ENCODE measurements at regions not wholly inside any gene's neighbourhood (a gene's known extent, or its start where the extent isn't known, plus 50 kb on each side); places are given as distances from the start of the nearest gene placed in this dataset.

GRCh38 chr21:18023157-18023556 lies 204.0 kb upstream of the C21orf91 start:
- ChIA-PET CTCF (no interaction called here), POLR2A (no interaction called here)
- Histone ChIP-seq H2AFZ (ENCODE audit: low read depth, low read length) (no peak overlapping the region), H3K9me1 (replicated peaks; ENCODE audit: control insufficient read depth, extremely low read depth, insufficient read depth, low read length) (no peaks in the 10 kb centered on the region), H3K9ac (replicated peaks; ENCODE audit: extremely low read depth, insufficient read depth, low read length) (no peak overlapping the region), H3K36me3 (ENCODE audit: control insufficient read depth in 2 of 2, extremely low read depth in 1 of 2, insufficient read depth in 2 of 2, low read length in 2 of 2) (no peaks in the 10 kb centered on the region), H3K4me1 (ENCODE audit: control insufficient read depth, extremely low read depth, insufficient read depth, low read length) (no peaks in the 10 kb centered on the region), H3K4me2 (ENCODE audit: insufficient read depth, low read length) (no peak overlapping the region), H3K27ac (ENCODE audit: insufficient read depth, low read depth, low read length) (no peak overlapping the region), H3K4me3 (replicated peaks in 1 of 3; ENCODE audit: insufficient read depth in 1 of 3, low read depth in 1 of 3, low read length in 3 of 3) (no peak overlapping the region), H3K9me3 (replicated peaks; ENCODE audit: control insufficient read depth, insufficient read depth, low read length) (no peaks in the 10 kb centered on the region), H3K79me2 (ENCODE audit: control insufficient read depth, insufficient read depth, low read length) (no peaks in the 10 kb centered on the region), H4K20me1 (replicated peaks; ENCODE audit: control insufficient read depth, extremely low read depth, insufficient read depth, low read length) (no peaks in the 10 kb centered on the region), H3K27me3 (ENCODE audit: control insufficient read depth in 2 of 2, insufficient read depth in 2 of 2, low read length in 2 of 2) (no peaks in the 10 kb centered on the region)
- no peak for TF ChIP-seq MYC (IDR thresholded peaks at IDR 0.05; ENCODE audit: low read depth, low read length)
- no peak for TF ChIP-seq JUN (IDR thresholded peaks at IDR 0.05; ENCODE audit: borderline replicate concordance, insufficient read depth, insufficient read length, low read depth)
- no peak for TF ChIP-seq FOS (IDR thresholded peaks at IDR 0.05; ENCODE audit: borderline replicate concordance, insufficient read depth, low read length)
- no peak for TF ChIP-seq POLR2AphosphoS5 (IDR thresholded peaks at IDR 0.05; ENCODE audit: insufficient read depth, low read depth, low read length)
- TF ChIP-seq POLR2A (IDR thresholded peaks at IDR 0.05; ENCODE audit: low read depth, low read length): no peak
- TF ChIP-seq, protein P1, sequence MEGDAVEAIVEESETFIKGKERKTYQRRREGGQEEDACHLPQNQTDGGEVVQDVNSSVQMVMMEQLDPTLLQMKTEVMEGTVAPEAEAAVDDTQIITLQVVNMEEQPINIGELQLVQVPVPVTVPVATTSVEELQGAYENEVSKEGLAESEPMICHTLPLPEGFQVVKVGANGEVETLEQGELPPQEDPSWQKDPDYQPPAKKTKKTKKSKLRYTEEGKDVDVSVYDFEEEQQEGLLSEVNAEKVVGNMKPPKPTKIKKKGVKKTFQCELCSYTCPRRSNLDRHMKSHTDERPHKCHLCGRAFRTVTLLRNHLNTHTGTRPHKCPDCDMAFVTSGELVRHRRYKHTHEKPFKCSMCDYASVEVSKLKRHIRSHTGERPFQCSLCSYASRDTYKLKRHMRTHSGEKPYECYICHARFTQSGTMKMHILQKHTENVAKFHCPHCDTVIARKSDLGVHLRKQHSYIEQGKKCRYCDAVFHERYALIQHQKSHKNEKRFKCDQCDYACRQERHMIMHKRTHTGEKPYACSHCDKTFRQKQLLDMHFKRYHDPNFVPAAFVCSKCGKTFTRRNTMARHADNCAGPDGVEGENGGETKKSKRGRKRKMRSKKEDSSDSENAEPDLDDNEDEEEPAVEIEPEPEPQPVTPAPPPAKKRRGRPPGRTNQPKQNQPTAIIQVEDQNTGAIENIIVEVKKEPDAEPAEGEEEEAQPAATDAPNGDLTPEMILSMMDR (IDR thresholded peaks at IDR 0.05; ENCODE audit: extremely low read depth in 1 of 2, insufficient read depth in 1 of 2, low read depth in 1 of 2, low read length in 2 of 2): no peak
- TF ChIP-seq MAX (IDR thresholded peaks at IDR 0.05; ENCODE audit: insufficient read depth, insufficient read length): no peak
- TF ChIP-seq EZH2 (IDR thresholded peaks at IDR 0.05; ENCODE audit: borderline replicate concordance, low read depth, low read length, severe bottlenecking): no peak
- no peak for TF ChIP-seq GATA2 (IDR thresholded peaks at IDR 0.05; ENCODE audit: insufficient read depth, insufficient read length, low read depth, low read length)
- DNase-seq (ENCODE audit: low read depth, low spot score) (no peak), FAIRE-seq (no peak)
- dilution Hi-C loops (cut with MboI; ENCODE audit: extremely low pct_ligation_motif_present, low sequenced_read_pairs): no loop called here
- intact Hi-C loops (cut with micrococcal nuclease): no loop called here
- no TSS peak for BruUV-seq (replicated peaks)

Data from endothelial cell of umbilical vein (primary cell).